T-helper 1 cell treated with Interleukin-12 subunit alpha and Interleukin-12 subunit beta and Interleukin-4 antibody, amounts not matched to agents 30 μg/mL and 1 μg/mL, for 36 hours (primary cell): ENCODE measurements at regions not wholly inside any gene's neighbourhood (a gene's known extent, or its start where the extent isn't known, plus 50 kb on each side); places are given as distances from the start of the nearest gene placed in this dataset.

Experiments
- H3K27ac Mint-ChIP-seq: one replicate; pipeline ENCODE4 v1.8.0; 2021; ENCODE audit warnings: mild to moderate bottlenecking, mixed read lengths
- H3K27me3 Mint-ChIP-seq: one replicate; pipeline ENCODE4 v1.8.0; 2021; ENCODE audit warnings: low read depth, mixed read lengths
- H3K36me3 Mint-ChIP-seq: one replicate; pipeline ENCODE4 v1.8.0; 2021; ENCODE audit warnings: low read depth, mixed read lengths
- H3K4me1 Mint-ChIP-seq: one replicate; pipeline ENCODE4 v1.8.0; 2021; ENCODE audit warnings: low read depth, mixed read lengths
- H3K4me3 Mint-ChIP-seq: one replicate; pipeline ENCODE4 v1.8.0; 2021; ENCODE audit warnings: mild to moderate bottlenecking, moderate library complexity, mixed read lengths
- H3K9me3 Mint-ChIP-seq: one replicate; pipeline ENCODE4 v1.8.0; 2021; ENCODE audit warnings: mixed read lengths

- Mint-ChIP-seq H3K9me3 (peaks cover 14% of the 10 kb centered on the region), H3K4me1 (no peaks in the 10 kb centered on the region), H3K27me3 (no peaks in the 10 kb centered on the region), H3K27ac (no peak overlapping the region), H3K36me3 (no peaks in the 10 kb centered on the region), H3K4me3 (no peak overlapping the region)
Observed at GRCh38 chr15:46110755-46111154, 475.9 kb downstream of the SQOR start.

GRCh38 chr15:46111730-46112129 is 476.9 kb downstream of the SQOR start:
- Mint-ChIP-seq H3K9me3 (peaks cover 14% of the 10 kb centered on the region), H3K4me1 (no peaks in the 10 kb centered on the region), H3K4me3 (no peak overlapping the region), H3K36me3 (no peaks in the 10 kb centered on the region), H3K27ac (no peak overlapping the region), H3K27me3 (no peaks in the 10 kb centered on the region)

GRCh38 chr15:46117071-46117470 is 482.2 kb downstream of the SQOR start:
- Mint-ChIP-seq H3K27ac (no peak overlapping the region), H3K9me3 (peaks cover 23% of the 10 kb centered on the region), H3K4me3 (no peak overlapping the region)

GRCh38 chr15:46120713-46121112 is 485.9 kb downstream of the SQOR start:
- Mint-ChIP-seq H3K27me3 (no peaks in the 10 kb centered on the region), H3K27ac (no peak overlapping the region), H3K9me3 (peaks cover 33% of the 10 kb centered on the region), H3K4me3 (no peak overlapping the region), H3K36me3 (no peaks in the 10 kb centered on the region), H3K4me1 (no peaks in the 10 kb centered on the region)

More at GRCh38 chr15:46117071-46117470, 482.2 kb downstream of the SQOR start:
- Mint-ChIP-seq H3K27me3 (no peaks in the 10 kb centered on the region), H3K4me1 (no peaks in the 10 kb centered on the region), H3K36me3 (no peaks in the 10 kb centered on the region)

GRCh38 chr15:46121441-46121840 is 486.6 kb downstream of the SQOR start:
- Mint-ChIP-seq H3K27me3 (no peaks in the 10 kb centered on the region), H3K36me3 (no peaks in the 10 kb centered on the region), H3K4me3 (no peak overlapping the region), H3K27ac (no peak overlapping the region), H3K4me1 (no peaks in the 10 kb centered on the region), H3K9me3 (peaks cover 33% of the 10 kb centered on the region)

GRCh38 chr15:46126581-46126980 is 491.8 kb downstream of the SQOR start:
- H3K4me3 Mint-ChIP-seq: no peak overlapping the region
- H3K36me3 Mint-ChIP-seq: no peaks in the 10 kb centered on the region
- peaks cover 41% of the 10 kb centered on the region for H3K9me3 Mint-ChIP-seq
- no peaks in the 10 kb centered on the region for H3K27me3 Mint-ChIP-seq
- H3K4me1 Mint-ChIP-seq: no peaks in the 10 kb centered on the region
- no peak overlapping the region for H3K27ac Mint-ChIP-seq

GRCh38 chr15:46127361-46127874 is 492.6 kb downstream of the SQOR start:
- Mint-ChIP-seq H3K4me1 (no peaks in the 10 kb centered on the region), H3K27me3 (no peaks in the 10 kb centered on the region), H3K27ac (no peak overlapping the region), H3K36me3 (no peaks in the 10 kb centered on the region), H3K9me3 (peaks cover 36% of the 10 kb centered on the region), H3K4me3 (no peak overlapping the region)

GRCh38 chr15:46129145-46129544 is 494.3 kb downstream of the SQOR start:
- no peaks in the 10 kb centered on the region for H3K36me3 Mint-ChIP-seq
- no peak overlapping the region for H3K4me3 Mint-ChIP-seq
- H3K27ac Mint-ChIP-seq: no peak overlapping the region
- H3K4me1 Mint-ChIP-seq: no peaks in the 10 kb centered on the region
- no peaks in the 10 kb centered on the region for H3K27me3 Mint-ChIP-seq
- peaks cover 25% of the 10 kb centered on the region for H3K9me3 Mint-ChIP-seq

- H3K4me1 Mint-ChIP-seq: no peaks in the 10 kb centered on the region
- H3K4me3 Mint-ChIP-seq: no peak overlapping the region
- H3K27ac Mint-ChIP-seq: no peak overlapping the region
- no peaks in the 10 kb centered on the region for H3K36me3 Mint-ChIP-seq
- H3K27me3 Mint-ChIP-seq: no peaks in the 10 kb centered on the region
- H3K9me3 Mint-ChIP-seq: peaks cover 35% of the 10 kb centered on the region
Observed at GRCh38 chr15:46131876-46132275, 497.0 kb downstream of the SQOR start.

GRCh38 chr15:46137443-46137842 is 502.6 kb downstream of the SQOR start:
- no peaks in the 10 kb centered on the region for H3K27me3 Mint-ChIP-seq
- no peak overlapping the region for H3K27ac Mint-ChIP-seq
- H3K9me3 Mint-ChIP-seq: peaks cover 15% of the 10 kb centered on the region
- no peak overlapping the region for H3K4me3 Mint-ChIP-seq
- H3K4me1 Mint-ChIP-seq: no peaks in the 10 kb centered on the region
- H3K36me3 Mint-ChIP-seq: no peaks in the 10 kb centered on the region

GRCh38 chr15:46146002-46146401 is 511.2 kb downstream of the SQOR start:
- H3K36me3 Mint-ChIP-seq: no peaks in the 10 kb centered on the region
- no peak overlapping the region for H3K27ac Mint-ChIP-seq
- H3K4me1 Mint-ChIP-seq: no peaks in the 10 kb centered on the region
- peaks cover 17% of the 10 kb centered on the region for H3K9me3 Mint-ChIP-seq
- no peaks in the 10 kb centered on the region for H3K27me3 Mint-ChIP-seq
- H3K4me3 Mint-ChIP-seq: no peak overlapping the region

GRCh38 chr15:46146915-46147314 is 512.1 kb downstream of the SQOR start:
- Mint-ChIP-seq H3K9me3 (peaks cover 17% of the 10 kb centered on the region), H3K4me3 (no peak overlapping the region), H3K27me3 (no peaks in the 10 kb centered on the region), H3K4me1 (no peaks in the 10 kb centered on the region), H3K36me3 (no peaks in the 10 kb centered on the region), H3K27ac (no peak overlapping the region)

- Mint-ChIP-seq H3K27me3 (no peaks in the 10 kb centered on the region), H3K36me3 (no peaks in the 10 kb centered on the region), H3K4me1 (no peaks in the 10 kb centered on the region), H3K9me3 (peaks cover 21% of the 10 kb centered on the region), H3K4me3 (no peak overlapping the region), H3K27ac (no peak overlapping the region)
Observed at GRCh38 chr15:46151786-46152185, 517.0 kb downstream of the SQOR start.

GRCh38 chr15:46166750-46167149 is 531.9 kb downstream of the SQOR start:
- Mint-ChIP-seq H3K9me3 (peaks cover 40% of the 10 kb centered on the region), H3K4me1 (no peaks in the 10 kb centered on the region), H3K36me3 (no peaks in the 10 kb centered on the region), H3K4me3 (no peak overlapping the region), H3K27me3 (no peaks in the 10 kb centered on the region), H3K27ac (no peak overlapping the region)

- Mint-ChIP-seq H3K4me1 (no peaks in the 10 kb centered on the region), H3K27ac (no peak overlapping the region), H3K36me3 (no peaks in the 10 kb centered on the region), H3K27me3 (no peaks in the 10 kb centered on the region), H3K9me3 (peaks cover 43% of the 10 kb centered on the region), H3K4me3 (no peak overlapping the region)
Observed at GRCh38 chr15:46170326-46170725, 535.5 kb downstream of the SQOR start.

- Mint-ChIP-seq H3K4me1 (no peaks in the 10 kb centered on the region), H3K36me3 (no peaks in the 10 kb centered on the region), H3K27me3 (no peaks in the 10 kb centered on the region), H3K9me3 (peaks cover 22% of the 10 kb centered on the region), H3K4me3 (no peak overlapping the region), H3K27ac (no peak overlapping the region)
Observed at GRCh38 chr15:46174122-46174521, 539.3 kb downstream of the SQOR start.
